NCI-H446 (cell line): ENCODE measurements at regions not wholly inside any gene's neighbourhood (a gene's known extent, or its start where the extent isn't known, plus 50 kb on each side); places are given as distances from the start of the nearest gene placed in this dataset.
A peak's percentile ranks its signal among the peaks of the same experiment; 100 is the strongest.
"Not testable (repeated sequence)": the region's sequence is repeated elsewhere in the genome, so short reads cannot be mapped to it uniquely, and the experiment has no call there.

ENCODE experiments used
- DNase-seq, 2 experiments: peaks; one replicate each; lab custom pipeline; 2025; lab: John Stamatoyannopoulos, UW

GRCh38 chr1:70671006-70671405, 259.9 kb downstream of the CTH start:
- DNase-seq, result no peak

- DNase-seq, result peak; percentile 76 to 82
These were observed 261.4 kb downstream of the CTH start for GRCh38 chr1:70672442-70672888.

- no peak for DNase-seq
These were observed 264.0 kb downstream of the CTH start for GRCh38 chr1:70674941-70675685.

- no peak for DNase-seq
These were observed 264.7 kb downstream of the CTH start for GRCh38 chr1:70675737-70676156.

GRCh38 chr1:70685300-70686286, 274.5 kb downstream of the CTH start:
- peak; percentile 19 to 72 for DNase-seq

GRCh38 chr1:70688580-70688979, 277.5 kb downstream of the CTH start:
- no peak for DNase-seq

- DNase-seq, result no peak
These were observed 295.4 kb downstream of the CTH start for GRCh38 chr1:70706381-70707037.

GRCh38 chr1:70707214-70707613, 296.1 kb downstream of the CTH start:
- no peak for DNase-seq

GRCh38 chr1:70714149-70714548, 303.1 kb downstream of the CTH start:
- no peak for DNase-seq

GRCh38 chr1:70717211-70717610, 306.1 kb downstream of the CTH start:
- no peak for DNase-seq

GRCh38 chr1:70717656-70718055, 306.6 kb downstream of the CTH start:
- DNase-seq, result no peak

GRCh38 chr1:70718086-70718630, 307.1 kb downstream of the CTH start:
- DNase-seq, result no peak

GRCh38 chr1:70719154-70719553, 308.1 kb downstream of the CTH start:
- no peak for DNase-seq

GRCh38 chr1:70720109-70720508, 309.0 kb downstream of the CTH start:
- no peak for DNase-seq

GRCh38 chr1:70720521-70720920, 309.5 kb downstream of the CTH start:
- no peak for DNase-seq

- peak in 1 of 2 experiments; percentile 15 for DNase-seq
These were observed 316.9 kb downstream of the CTH start for GRCh38 chr1:70727886-70728489.

GRCh38 chr1:70736518-70736917, 311.1 kb downstream of the PTGER3 start:
- not testable (repeated sequence) for DNase-seq

- no peak for DNase-seq
These were observed 310.5 kb downstream of the PTGER3 start for GRCh38 chr1:70737125-70737524.

GRCh38 chr1:70738624-70739023, 309.0 kb downstream of the PTGER3 start:
- peak in 1 of 2 experiments; percentile 9 for DNase-seq

- DNase-seq, result peak; percentile 3 to 20
These were observed 302.4 kb downstream of the PTGER3 start for GRCh38 chr1:70745199-70745598.

GRCh38 chr1:70746062-70746461, 301.6 kb downstream of the PTGER3 start:
- not testable (repeated sequence) for DNase-seq
